Hypothalamus (tissue), 51 donors: ENCODE measurements at regions not wholly inside any gene's neighbourhood (a gene's known extent, or its start where the extent isn't known, plus 50 kb on each side); places are given as distances from the start of the nearest gene placed in this dataset.
A peak's percentile ranks its signal among the peaks of the same experiment; 100 is the strongest.
"Not testable (repeated sequence)": the region's sequence is repeated elsewhere in the genome, so short reads cannot be mapped to it uniquely, and the experiment has no call there.

ENCODE experiments used
- DNase-seq, 51 donors: peaks; one replicate each; lab custom pipeline; 2025; lab: John Stamatoyannopoulos, UW

DNA sequence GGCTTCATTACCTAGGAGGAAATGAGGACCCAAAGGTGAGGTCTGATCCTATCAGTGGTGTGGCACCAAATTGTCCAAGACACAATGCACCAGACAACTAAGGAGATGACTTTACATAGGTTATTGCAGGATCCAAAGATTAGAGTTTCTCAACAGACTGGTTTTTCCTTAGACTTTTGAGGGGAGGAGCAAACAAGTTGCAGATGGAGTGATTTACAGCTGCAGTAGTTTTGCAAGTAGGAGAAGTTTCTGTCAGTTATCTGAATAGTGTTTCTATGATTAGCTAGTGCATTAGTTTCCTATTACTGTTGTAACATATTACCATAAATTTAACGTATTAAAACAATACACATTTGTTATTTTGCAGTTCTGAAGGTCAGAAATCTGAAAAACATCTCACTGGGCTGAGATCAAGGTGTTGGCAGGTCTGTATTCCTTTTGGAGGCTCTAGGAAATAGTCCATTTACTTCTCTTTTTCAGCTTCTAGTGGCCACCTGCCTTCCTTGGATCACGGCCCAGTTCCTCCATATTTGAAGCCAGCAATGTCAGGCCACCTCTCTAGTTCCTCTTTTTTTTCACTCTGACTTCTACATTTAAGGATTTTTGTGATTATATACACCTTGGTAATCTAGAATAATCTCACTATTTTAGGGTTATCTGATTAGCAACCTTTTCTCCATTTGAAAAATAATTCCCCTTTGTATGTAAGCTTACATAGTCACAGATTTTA is 994.9 kb downstream of the REEP3 start:
- DNase-seq: peak in 1 of 51 donors; percentile 11

DNA sequence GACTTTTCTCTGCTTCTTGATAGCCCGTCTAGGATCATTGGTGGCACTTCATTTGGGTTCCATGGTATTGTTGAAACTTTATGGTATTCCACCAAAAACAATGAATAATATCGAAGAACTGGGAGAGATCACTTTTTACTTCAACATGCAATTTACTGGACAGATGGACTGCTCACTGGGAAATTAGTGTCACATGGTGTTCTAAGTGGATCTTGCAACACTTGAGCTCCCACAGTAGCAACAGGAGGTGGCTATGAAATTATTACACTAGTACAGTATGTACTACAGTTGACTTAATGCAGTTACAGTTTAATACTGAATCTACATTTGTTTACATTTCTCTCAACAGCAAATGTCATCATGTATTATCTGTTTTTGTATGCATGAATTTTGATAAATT is 997.3 kb downstream of the REEP3 start:
- no peak for DNase-seq

DNA sequence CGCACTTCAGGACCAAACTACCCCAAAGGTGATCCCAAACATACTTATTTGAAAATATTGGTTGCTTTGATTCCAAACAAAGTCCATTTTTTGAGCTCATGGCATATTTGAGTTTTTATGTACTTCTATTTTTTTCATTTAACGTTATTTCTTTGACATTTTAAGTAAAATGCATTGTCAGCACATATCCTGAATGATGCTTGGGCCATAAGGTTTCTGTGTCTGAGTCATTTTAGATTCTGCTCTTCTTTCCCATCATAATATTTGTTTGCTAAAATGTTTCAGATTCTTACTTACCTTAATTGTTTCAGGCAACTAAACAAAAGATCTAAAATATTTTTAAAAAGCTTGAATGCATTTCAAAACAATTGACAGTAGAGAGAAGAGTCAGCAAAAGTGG is 998.2 kb downstream of the REEP3 start:
- no peak for DNase-seq

DNA sequence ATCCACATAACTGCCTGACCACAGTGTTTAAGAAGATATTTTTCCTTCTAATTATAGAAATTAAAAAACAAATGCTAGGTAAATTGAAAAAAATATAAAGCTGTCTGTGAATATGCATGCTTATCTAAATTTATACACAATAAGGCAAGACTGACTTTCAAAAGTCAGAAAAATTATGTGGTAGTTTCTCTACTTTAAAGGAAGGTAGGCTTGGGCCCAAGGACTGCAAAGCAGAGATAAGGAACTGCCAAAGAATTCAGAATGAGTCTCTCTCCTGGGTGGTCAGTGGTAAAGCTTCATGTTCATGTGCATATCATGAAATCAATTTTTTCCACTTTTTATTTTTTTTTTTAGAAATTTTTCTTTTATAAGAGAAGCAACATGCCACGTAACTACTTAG is 998.6 kb downstream of the REEP3 start:
- no peak for DNase-seq

DNA sequence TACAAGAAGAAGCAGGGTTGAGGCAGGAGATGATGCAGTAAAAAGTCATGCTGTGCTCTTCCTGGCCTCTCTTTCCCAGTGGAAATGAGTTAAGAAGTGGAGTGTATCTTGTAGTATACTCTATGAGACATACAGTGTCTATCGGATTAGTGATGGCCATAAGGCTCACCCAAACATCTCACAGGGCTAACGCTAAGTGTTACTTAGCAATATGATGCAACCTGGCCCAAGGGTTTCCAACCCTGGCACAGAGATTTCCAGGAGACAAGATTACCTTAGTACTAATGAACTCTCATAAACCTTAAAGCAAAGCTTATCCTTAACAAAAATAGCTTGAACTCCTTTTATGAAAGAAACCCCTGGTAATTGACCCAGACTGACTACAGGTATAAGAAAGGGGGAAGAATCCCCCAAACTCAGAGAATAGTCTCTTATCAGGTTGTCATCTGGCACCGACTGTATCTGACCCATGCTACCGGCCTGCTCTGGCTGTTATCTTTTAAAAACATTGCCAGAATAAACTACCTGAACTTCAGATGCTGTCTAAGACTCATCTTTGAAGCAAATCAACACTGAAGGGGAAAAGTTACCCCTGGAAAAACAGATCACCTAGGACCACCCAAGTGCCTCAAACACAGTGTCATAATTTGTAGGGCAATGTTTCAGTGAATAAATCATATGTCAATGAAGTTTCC is 1002.0 kb downstream of the REEP3 start:
- DNase-seq: no peak

DNA sequence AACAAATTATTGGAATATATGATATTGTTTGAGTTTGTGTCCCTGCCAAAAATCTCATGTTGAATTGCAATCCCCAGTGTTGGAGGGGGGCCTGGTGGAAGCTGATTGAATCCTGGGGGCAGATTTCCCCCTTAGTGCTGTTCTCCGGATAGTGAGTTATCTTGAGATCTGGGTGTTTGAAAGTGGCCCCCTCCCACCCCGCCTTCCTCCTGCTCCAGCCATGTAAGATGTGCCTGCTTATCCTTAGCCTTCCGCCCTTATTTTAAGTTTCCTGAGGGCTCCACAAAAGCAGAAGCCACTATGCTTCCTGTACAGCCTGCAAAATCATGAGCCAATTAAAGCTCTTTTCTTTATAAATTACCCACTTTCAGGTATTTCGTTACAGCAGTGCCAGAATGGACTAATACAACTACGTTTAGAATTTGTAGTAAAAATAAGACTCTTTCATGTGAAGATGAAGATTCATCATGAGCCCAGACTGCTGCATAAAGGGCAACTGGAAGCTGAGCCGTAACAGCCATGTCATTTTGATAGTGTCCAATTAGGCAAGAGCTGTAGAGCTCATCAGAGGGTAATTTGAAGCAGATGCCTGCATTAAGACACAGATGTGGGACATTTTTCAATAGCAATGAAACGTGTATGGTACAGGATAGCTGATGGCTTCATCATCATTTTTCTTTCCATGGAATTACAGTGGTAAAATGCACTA is 1007.2 kb downstream of the REEP3 start:
- DNase-seq: no peak

DNA sequence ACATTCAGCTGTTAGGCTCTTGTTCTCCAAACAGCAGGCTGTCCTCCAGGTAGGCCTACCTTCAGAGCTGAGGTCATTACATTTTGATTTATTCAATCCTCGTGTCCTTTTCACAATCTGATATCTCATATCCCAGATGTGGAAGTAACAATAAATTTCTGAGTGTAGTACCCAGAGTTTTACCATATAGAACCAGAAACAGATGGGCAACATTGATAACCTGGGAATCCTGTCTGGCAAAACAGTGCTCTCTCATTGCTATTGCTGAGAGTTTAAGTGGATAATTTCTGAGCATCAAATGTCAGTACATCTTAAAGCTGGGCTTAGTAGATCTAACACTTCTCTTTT is 1007.8 kb downstream of the REEP3 start:
- DNase-seq: no peak

DNA sequence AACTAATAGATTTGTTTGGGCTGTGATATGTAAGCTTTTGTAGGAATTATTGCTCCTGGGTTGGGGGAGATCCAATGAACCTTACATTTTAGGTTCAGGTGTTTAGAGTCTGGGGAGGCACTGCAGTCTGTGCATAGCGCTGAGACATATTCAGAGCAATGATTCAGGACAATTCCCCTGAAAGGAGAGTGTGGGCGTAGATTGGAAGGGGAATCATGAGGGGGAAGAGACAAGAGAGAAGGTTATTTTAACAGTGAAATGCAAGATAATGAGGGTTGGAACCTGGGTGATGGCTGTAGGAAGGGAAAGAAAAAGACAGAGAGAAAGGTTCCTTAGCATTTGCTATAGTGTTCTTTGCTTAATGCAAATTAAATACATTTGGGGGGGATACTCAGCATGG is 1013.4 kb downstream of the REEP3 start:
- peak in 2 of 51 donors; percentile 2 to 65 for DNase-seq

DNA sequence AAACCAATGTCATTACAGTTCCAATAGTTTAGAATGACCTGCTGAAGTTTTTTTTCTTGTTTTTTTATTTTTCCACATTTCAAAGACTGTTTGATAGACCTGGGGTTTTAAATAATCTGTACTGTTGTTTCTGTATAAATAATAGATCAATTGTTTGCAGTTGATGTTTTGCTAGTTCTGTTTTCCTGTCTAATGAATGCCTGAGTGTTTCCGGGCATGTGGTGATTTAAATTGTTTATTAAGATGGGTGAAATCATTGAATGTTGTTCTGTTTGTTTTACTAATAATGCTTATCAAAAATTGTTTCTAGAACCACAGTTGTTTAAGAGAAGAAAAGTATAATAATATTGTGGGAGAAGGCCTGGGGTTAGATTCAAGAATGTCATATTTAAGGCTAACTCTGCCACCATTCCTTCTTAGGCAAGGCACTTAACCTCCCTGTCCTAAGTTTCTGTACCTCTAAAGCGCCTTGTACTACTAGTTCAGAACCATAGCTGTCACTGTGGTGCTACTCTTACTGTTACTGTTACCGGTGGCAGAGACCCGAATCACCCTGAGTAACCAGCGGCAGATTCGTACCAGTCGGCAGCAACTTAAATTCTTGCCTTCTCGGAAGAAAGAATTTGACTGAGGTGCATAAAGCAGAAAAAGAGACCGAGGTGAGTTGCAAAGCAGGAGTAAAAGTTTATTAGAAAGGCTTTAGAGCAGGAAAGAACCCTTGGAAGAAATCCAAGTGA is 1014.1 kb downstream of the REEP3 start:
- DNase-seq: peak in 3 of 51 donors; percentile 1 to 58 (median 9)

DNA sequence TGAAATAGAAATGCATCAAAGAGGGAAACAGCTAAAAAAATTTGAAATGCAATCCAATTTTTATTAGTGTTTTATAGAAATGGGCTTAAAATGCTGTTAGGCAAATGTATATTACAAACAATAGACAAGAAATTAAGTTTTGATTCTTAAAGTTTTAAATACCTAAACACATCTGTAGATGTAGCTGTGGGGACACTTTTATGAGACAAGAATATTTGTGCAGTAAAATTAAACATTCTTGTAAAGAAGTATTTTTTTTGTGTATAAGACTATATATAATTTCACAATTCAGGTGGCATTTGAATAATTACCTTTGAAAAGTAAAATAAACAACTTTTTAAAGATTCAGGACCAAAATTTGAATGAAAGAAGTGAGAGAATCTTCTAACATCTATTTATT is 1015.9 kb downstream of the REEP3 start:
- DNase-seq: no peak

DNA sequence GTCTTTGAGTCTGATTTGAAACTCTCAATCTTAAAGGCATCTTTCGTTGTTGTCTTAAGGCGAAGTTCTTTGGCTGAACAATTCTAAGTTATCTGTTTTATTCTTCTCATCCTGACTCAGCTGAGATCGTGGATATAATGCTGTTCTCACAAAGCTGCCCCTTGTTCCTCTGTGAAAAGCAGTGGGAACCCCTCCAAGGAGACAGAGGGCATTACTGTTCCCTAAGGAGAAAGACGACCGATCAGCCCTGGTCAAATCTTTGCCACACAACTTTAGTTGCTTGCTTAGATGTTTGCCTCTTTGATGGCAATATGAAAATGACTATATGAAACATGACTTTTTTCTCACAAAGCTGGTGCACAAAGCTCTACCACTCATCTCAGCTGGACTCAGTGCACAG is 1016.7 kb downstream of the REEP3 start:
- peak in 25 of 51 donors; percentile 1 to 72 (median 21) for DNase-seq

DNA sequence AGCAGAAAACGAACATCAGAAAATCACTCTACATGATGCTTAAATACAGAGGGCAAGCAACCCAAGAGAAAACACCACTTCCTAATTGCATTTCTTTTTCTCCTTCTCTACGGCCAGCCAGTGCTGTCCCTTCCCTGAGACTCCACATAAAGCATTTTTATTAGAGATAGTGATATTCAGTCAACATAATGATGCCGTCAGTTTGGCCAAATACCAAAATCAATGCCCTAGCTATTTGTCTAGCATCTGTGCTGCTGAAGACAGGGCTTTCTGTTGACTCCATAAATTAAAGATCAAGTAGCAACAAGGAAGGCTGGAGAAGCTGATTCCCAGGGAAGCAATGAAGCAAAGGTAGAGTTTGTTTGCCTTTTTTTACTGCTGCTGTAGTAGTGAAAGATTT is 1024.9 kb downstream of the REEP3 start:
- no peak for DNase-seq

DNA sequence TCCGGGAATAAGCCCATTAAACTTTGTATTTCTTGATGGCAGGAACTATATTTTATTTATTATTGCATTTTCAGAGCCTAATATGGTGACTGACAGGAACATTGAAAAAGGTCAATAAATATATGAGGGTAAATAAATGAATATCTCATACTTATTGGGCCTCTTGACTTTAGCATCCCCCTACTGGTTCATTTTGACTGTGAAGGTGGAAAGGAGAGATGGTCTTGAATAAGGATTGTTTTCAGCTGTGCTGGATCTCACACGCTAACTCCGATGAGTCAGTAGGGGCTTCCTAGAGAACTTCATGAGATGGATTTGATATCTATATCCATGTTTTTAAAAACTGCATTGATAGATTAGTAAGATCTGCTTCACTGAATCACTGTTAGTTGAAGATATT is 1026.0 kb downstream of the REEP3 start:
- no peak for DNase-seq

DNA sequence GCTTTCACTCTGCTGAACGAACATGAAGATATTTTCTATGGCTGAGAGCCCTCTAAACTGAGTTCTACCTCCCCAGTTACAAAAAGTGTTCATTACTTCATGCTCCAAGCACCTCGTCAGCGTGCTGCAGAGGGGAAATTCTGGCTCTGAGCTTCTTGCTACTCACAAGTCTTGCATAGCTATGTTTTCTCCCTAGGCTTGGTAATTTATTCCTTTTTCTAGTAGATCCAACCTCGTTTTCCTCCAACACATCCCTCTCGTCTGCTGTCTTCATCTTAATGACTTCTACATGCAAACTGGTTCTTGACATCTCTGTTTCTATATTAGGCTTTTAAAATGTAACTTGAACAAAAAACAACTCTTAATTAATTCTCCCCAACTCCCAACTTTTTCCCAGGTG is 1034.5 kb downstream of the REEP3 start:
- no peak for DNase-seq

DNA sequence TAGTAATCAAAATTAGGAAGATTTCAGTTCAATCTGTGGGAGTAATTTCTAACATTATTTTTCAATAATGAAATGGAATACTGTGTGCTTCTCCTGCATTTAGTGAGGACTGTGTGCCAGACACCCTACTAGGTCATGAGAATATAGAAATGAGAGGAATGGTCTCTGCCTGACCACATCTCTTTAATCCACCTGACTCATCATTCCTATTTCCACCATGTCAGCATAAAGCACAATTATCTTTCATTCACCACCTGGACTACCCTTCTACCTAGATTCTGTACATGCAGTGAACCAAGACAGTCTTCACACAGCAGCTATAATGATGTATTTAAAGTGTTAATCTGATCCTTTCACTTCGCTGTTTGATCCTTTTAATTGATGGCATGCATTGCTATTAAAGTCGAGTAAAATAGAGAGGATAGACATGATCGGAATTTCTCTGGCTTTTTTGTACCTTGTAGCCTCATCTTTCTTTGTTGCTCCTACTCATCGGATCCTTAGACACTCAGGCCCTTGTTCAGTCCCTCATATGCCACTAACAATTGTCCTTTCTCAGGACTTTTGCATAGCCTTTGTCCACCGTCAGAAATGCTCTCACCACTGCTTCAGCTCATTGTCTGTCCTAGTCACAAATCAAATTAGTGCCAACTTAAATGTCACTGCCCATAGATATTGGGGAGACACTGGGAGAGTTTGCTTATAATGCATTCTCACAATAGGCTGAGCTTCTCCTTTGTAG is 1037.1 kb downstream of the REEP3 start:
- DNase-seq: peak in 16 of 51 donors; percentile 7 to 70 (median 16)

DNA sequence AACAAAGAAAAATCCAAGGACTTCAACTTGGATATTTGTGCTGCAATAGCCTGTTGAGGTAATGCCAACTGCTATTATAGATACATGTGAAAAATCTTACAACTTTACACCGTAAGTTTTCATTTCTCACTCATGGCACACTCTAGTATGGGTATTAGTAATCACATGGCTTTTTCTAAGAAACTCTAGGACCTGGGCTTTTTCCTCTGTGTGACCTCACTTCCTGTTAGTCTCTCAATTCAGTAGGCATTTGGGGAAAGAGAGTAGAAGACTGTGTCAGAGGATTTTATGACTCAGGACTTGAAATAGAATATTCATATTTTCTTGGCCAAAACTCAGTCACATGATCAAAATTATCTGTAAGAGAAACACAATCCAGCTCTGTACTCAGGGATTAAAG is 1049.9 kb downstream of the REEP3 start:
- no peak for DNase-seq

DNA sequence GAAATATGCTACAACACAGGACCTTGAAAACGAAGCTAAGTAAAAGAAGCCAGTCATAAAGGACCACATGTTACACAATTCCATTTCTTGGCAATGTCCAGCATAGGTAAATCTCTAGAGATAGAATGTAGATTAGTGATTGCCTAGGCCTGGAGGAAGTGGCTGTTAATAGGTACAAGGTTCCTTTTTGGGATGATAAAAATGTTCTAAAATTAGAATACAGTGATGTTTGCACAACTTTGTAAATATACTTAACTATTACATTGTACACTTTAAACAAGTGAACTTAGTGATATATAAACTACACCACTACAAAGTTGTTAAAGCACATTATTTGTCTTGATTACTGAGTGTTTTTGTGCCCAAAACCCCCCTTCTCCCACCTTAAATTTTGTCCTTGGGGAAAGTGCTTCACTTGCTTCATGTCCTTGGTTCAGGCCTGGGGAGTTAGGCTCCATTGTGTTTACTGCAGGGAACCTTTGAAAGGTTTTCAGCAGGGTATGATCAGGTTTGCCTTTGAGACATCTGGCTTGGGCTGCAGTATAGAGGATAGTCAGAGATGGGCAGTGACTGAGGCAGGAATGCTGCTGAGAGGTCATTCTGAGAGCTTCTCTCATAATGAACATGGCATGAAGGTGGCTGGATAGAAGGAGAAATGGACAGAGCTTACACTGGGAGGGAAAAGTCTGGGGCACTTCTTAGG is 1052.6 kb downstream of the REEP3 start:
- no peak for DNase-seq

DNA sequence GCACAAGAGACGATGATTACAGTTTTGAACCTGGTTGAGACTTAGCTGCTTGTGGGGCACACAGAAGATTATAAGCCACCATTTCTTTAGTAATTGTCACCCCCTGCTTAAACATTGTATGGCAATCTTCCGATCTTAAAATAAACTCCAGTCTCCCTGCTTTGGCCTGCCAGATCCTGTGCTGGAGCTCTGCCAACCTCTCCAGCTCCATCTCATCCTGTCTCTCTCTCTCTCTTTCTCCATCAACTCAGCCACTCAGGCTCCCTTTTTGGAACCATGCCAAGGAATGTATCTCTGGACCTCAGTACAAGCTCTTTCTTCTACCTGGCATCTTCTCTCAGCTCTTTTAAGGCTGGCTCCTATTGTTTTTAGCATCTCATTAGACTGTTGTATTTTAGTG is 1053.2 kb downstream of the REEP3 start:
- DNase-seq: peak in 3 of 51 donors; percentile 8 to 29 (median 13)

DNA sequence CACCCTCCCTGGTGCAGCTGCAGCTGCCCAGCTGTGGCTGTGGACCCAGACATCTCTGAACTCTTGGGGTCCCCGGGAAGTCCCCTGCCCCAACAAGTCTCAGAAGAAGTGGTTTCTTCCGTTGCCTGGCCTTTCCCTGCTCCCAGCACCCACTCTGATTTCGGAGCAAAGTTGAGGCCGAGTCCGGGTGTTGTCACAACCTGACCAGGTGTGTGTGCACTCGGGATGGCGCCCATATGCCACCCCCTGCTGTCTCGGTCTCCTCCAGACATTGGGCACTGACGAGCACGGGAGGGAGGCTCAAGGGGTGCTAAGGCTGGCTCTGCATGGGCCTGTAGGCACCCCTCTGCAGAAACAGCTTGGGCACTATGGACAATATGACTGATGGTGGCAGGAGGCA is 1055.3 kb downstream of the REEP3 start:
- no peak for DNase-seq

DNA sequence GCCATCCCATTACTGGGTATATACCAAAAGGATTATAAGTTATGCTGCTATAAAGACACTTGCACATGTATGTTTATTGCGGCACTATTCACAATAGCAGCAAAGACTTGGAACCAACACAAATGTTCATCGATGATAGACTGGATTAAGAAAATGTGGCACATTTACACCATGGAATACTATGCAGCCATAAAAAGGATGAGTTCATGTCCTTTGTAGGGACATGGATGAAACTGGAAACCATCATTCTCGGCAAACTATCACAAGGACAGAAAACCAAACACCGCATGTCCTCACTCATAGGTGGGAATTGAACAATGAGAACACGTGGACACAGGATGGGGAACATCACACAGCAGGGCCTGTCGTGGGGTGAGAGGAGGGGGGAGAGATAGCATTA is 1057.6 kb downstream of the REEP3 start:
- not testable (repeated sequence) for DNase-seq
